NCI-H82 (cell line): ENCODE measurements at regions not wholly inside any gene's neighbourhood (a gene's known extent, or its start where the extent isn't known, plus 50 kb on each side); places are given as distances from the start of the nearest gene placed in this dataset.
A peak's percentile ranks its signal among the peaks of the same experiment; 100 is the strongest.
"Not testable (repeated sequence)": the region's sequence is repeated elsewhere in the genome, so short reads cannot be mapped to it uniquely, and the experiment has no call there.

ENCODE experiments used
- DNase-seq: peaks from one replicate; lab custom pipeline; 2025; lab: John Stamatoyannopoulos, UW

DNA sequence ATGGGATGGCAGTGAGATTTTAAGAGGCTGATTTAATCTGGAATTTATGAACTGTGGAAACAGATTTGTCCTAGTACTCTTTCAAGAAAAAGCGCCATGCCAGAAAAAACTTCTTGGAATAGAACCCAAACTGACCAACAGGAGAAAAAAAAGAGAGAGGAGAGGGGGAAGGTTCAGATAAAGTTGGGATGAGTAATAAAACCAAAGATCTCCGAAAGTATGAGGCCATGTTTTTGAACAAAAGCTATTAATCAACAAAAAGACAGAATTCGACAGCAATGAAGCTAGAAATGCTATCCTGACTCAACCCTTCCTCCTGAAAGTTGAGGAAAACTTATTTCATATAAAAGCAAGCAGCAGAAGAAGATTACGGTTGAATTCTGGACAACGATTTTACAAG, 135.5 kb downstream of the CEMIP2 start:
- DNase-seq: no peak

DNA sequence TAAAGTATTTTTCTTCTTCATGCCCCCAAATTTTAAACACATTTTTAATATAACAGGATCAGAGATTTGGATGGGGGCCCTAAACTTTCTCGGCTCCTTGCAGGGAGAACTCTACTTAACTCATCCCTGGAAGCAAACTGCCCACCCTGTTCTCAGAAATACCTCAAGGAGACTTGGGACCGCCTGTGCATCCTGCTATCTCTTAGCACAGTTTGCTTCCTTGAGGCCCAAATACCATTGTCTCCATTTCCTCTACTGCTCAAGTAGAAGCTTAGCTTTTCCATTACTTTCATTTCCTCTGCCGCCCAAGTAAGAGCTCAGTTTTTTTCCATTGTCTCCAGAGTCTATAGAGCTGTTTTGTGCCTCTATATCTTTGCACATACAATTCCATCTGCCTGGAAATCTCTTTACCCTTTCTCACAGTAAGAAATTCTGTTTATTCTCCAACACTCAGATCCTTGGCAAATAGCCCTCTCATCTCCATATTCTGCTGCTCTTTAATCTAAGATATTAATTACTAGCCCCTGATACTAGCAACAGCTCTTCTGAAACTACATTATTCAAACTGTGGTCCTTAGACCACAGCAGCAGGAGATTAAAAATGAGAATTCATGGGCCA, 137.8 kb downstream of the CEMIP2 start:
- no peak for DNase-seq

DNA sequence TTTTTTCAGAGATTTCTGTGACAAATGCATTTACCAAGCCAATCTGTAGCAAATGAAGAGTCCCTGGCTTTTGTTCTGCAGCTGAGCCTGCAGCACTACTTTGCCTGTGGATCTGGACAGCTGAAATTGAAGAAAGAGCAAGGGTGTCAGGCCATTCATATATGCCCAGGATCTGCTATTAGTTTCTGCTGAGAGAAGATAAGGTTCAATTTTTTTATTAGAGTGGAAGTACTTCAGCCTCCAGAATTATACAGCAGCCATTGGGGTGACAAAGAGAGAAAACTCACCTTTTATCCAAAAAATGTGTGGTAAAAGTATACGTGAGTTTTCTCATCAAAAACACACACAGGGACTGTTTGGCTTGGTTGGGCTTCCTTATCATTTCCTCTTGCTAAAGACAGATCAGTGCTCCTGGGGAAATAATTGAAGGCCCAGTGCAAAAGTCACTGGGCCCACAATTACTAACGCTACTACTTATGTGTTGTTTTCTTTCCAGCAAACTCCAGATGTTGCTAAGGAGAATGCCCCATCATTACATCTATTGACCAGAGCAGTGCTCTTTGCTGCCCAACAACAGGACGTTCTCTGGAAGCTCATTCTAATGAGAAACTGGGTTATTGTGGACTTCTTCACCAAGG, 138.6 kb downstream of the CEMIP2 start:
- DNase-seq: no peak

DNA sequence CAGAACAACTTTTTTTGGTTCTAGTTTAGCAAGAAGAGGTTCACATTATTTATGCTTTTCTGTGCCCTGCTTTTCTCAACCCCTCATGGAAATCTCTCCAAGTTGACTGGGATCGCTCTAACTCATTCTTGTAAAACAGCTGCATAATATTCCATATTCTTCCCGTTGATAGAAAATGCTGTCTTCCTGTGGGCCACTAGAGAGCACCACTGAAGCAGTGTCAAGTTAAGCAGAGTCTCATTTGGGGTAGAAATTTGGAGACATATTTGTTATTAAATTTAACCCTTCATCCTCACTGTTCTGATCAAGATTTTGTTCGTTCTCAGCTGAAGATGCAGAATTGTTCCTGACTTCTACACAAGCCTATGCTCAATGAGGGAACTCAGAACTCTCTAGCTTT, 140.1 kb downstream of the CEMIP2 start:
- DNase-seq: no peak

DNA sequence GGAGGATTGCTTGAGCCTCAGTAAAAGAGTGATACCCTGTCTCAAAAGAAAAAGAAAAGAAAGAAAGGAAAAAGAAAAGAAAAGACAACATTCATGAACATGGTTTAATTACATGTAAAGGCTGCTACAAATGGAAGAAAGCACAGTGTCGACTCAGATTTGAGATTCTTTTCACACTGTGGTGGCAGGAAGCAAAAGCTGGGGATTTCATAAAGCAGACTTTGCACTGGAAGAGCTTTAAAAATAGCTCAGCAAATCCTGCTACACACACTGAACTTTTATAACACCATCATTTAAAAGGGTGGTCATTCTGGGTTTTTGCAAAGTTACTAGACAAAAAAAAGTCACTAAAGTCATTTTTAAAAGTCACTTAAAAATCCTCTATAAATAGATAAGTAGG, 140.8 kb downstream of the CEMIP2 start:
- no peak for DNase-seq

DNA sequence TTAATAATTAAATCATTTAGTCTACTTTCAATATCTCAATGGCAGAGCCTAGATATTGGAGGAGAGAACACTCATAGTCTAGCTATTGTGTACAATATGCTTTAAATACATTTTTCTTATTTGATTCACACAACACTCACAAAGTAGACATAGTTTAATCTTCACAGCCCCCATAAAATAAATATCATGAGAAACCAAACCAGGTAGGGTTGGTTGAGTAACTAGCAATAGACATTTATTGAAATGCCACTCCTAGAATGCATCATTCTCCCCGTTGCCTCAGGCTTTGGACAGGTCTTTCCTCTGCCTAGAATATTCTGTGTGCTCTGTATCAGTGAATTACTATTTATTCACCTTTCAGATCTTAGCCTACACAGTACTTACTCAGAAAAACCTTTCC, 141.9 kb downstream of the CEMIP2 start:
- DNase-seq: no peak

DNA sequence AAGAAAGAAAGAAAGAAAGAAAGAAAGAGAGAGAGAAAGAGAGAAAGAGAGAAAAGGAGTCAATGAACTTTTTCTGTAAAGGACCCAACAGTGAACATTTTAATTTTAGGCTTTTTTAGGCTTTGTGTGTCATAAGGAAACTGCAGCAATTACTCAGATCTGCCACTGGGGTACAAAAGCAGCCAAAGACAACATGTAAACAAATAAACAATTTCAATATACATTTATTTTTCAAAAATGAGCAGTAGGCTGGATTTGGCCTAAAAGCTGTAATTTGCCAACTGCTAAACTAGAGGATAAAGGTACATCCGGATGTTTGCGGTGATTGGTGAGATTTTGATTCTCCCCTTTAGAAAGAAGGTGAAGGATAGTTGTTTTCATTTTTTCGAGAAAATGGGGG, 143.6 kb downstream of the CEMIP2 start:
- DNase-seq: no peak

DNA sequence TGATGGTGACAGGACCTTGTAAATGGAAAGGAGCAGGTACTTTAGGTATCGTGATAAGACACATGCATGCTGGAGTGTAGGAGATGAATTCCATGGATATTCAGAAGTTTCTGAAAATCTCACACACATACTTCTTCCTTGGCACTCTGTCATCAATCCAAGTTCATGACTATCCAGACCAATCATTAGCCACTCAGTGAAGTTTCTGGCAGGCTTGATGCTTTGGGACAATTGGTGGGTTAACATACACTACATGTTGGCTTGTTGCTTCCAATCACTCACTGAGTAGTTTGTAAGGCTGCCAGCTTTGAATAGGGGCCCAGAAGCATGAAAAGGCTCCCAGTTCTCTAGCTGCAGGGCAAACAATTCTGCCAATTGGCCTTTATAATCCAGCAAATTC, 147.6 kb downstream of the CEMIP2 start:
- DNase-seq: no peak

DNA sequence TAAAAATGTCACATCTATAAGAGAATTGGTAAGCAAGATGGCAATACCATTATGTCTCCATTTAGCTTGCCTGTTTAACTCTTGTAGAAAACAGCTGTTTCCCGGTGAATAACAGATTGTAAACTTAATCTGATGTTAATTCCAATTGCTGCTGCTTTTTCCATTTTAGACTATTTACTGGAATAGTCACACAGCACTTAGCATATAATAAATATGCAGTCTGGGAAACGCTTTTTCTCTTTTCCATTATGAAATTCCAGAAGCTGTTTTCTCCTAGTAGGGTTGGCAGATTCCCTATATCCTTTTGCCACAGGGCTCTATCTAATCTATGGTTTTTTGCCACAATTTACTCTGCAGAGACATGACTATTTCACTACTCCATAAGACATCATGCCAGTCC, 148.0 kb downstream of the CEMIP2 start:
- no peak for DNase-seq

DNA sequence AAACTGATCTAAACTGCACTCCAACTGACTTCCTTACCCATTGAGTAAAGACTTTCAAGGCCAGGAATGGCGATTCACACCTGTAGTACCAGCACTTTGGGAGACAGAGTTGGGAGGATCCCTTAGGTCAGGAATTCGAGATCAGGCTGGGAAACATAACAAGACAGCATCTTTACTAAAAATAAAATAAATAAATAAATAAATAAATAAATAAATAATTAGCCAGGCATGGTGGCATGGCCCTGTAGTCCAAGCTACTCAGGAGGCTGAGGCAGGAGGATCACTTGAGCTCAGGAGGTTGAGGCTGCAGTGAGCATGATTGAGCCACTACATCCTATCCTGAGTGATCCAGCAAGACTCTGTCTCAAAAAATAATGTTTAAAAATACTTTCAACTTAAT, 148.4 kb downstream of the CEMIP2 start:
- DNase-seq: no peak

DNA sequence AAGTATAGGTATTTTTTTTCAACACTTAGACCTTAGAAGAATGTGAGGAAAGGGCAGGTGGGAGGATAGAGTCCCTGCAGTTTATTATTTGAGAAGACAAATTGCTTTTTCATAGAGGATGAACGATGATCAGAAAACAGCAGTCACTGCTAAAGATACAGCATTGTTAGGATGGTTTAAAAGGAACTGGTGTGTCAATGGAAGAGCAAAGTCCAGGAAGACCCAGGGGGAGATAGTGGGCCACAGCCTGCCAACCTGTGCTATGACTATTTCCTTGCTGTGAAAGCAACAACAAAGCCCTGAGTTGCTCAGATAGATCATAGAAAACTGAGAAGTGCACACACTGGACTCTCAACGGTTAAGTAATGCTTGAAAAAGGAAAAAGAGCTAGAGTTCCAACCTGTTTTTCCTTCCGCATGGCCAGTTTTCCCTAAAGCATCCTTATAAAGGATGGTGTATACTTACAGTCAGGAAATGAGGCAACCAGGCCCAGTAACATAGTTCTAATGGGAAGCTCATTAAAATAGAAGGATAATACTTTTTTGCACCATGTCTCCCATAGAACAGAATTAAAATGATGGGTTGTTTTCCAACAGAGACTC, 153.8 kb downstream of the CEMIP2 start:
- no peak for DNase-seq

DNA sequence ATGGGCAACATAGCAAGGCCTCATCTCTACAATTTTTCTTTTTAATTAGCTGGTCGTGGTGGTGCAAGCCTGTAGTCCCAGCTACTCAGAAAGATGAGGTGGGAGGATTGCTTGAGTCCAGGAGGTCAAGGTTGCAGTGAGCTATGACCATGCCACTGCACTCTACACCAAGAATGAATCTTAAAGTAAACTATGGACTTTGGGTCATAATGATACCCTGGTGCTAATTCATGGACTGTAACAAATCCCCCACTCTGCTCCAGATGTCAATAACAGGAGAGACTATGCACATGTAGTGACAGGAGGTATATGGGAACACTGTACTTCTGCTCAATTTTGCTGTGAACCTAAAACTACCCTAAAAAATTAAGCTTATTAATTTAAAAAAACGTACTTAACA, 155.4 kb downstream of the CEMIP2 start:
- no peak for DNase-seq

DNA sequence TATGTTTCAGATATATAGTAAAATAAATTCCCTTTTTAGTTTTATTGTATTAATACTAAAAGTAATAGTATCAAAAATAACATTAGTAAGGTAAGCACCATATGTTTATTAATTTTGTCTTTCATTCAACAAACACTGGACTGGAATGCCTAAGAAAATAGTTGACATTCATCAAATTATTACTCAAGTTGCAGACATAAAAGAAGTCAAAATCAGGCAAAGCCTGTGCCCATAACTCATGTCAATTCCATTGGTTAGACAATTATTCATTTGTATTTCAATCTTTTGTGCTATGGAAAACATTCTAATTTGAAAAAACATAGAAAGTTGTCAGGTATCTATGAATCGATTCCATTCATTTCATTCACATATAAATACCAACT, 158.9 kb downstream of the CEMIP2 start:
- DNase-seq: no peak

DNA sequence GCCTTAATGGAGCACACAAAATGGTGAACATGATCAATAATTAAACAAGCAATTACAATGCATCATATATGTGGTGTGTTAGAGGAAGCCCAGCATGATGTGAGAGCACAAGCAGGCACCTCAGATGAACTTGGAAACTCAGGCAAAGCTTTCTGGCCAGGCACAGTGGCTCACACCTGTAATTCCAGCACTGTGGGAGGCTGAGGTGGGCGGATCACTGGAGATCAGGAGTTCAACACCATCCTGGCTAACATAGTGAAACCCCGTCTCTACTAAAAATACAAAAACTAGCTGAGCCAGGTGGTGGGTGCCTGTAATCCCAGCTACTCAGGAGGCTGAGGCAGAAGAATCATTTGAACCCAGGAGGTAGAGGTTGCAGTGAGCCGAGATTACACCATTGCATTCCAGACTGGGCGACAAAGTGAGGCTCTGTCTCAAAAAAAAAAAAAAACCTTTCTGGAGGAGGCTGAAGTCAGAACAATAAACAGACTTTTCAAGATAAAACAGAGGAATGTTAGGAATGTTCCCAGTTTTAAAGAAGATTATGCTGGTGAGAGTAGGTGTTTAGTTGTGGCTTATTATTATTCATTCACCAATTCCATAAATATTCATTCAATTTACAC, 159.4 kb downstream of the CEMIP2 start:
- DNase-seq: no peak

DNA sequence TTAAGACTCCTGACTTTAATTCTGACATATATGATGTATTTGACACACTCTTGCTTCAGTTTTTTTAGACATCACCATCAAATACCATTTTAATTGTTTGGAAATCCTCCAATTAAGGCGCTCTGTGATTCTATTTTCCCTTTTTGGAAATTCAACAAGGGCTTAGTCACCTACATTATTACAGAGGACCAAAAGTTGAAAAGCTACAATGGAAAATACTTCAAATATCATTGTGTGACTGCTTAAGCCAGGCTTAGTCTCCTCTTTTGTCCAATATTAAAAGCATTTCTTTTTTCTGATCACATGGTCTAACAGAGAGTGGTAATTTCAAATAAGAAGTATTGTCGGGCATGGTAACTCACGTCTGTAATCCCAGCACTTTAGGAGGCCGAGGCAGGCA, 160.3 kb downstream of the CEMIP2 start:
- DNase-seq: no peak

DNA sequence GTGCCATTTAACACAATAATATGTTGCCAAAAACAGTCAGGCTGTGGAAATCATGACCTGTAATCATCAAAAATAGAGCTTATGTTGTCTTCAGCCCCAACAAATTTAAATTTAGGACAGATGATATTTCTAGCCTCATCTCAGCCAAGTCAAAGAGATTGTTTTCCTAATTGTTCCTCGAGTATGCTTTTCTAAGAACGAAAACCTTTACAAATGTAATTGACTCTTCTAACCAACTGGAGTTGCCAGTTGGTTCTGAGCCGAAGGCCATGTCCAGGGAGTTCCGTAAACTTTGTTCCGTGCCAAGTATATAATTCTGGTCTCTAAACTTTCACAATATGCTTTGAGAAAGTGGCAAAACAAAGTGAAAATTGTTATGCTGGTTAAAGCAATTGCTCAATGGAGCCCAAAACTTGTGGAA, 160.8 kb downstream of the CEMIP2 start:
- no peak for DNase-seq

DNA sequence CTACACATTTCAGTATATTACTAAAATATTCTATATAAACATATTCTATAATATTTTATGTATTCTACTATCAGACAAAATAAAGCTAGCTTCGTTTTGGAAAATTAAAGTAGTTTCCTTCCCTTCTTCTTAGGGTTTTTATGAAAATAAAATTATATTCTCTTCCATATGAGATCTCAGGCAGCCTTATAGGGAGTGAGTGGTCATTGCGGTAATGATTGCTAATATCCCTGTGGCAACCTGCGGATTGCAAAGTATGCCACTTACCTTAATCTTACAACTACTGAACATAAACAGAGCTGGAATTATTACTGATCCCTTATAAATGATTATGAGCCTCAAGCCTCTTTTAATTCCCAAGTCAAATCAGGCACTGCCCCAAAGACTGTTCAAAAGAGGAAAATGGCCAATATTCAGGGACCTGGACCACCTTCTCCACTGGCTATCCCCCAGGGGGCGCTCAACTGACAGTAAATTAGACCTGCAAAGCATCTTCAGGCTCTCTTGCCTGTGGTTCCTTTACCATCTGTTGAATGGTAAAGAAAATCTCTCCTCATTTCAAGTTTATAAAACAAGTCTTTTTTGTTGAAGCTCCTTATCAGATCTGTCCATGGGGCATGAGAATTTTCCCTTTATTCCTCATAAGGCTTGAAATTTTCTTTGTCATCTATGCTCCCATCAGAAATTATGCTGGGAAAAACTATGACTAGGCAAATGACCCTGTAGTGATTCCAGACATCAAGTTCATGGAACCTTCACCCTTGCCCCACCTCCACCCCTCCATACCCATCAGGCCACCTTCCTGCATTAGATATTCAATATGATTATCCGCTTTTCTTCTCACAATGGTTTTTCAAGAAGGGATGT, 163.9 kb downstream of the CEMIP2 start:
- DNase-seq: peak; percentile 81

DNA sequence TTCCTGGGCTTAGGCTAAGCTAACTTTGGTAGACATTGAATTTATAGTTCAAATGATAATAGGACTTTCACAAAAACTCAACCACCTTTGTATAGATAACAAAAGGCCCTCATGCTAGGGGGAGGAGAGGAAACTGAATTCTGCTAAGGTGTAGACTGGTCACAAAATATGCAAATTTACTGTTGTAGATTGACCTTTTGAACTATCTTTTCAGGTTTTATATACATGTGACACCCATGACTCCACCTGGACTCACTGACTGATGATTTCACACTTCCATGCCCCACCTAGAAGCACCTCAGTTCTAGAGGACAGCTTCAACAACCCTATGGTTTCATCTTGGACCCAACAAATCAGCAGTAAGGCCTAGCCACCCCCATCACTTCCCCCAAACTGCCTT, 165.7 kb downstream of the CEMIP2 start:
- DNase-seq: no peak

DNA sequence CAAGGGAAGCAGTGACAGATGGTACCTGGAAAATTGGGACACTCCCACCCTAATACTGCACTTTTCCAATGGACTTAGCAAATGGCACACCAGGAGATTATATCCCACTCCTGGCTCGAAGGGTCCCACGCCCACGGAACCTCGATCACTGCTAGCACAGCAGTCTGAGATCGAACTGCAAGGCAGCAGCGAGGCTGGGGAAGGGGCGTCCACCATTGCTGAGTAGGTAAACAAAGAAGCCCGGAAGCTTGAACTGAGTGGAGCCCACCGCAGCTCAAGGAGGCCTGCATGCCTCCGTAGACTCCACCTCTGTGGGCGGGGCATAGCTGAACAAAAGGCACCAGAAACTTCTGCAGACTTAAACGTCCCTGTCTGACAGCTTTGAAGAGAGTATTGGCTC, 172.6 kb downstream of the CEMIP2 start:
- DNase-seq: not testable (repeated sequence)

DNA sequence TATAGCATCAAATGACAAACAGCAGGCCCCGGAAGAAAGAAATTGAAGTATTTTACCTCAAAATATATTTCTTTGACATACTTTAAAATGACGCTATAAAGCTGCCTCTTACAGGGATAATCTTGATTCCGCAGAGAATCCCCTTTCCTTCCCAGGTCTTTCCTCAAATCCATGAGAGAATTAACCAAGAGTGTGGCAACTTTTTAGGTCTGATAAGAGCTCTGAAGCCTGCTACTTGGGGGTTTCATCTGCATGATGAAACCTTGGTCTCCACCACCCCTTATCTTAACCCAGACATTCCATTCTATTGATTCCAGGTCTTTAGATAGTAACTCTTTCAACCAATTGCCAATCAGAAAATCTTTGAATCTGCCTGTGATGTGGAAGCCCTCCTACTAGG, 173.8 kb downstream of the CEMIP2 start:
- no peak for DNase-seq

DNA sequence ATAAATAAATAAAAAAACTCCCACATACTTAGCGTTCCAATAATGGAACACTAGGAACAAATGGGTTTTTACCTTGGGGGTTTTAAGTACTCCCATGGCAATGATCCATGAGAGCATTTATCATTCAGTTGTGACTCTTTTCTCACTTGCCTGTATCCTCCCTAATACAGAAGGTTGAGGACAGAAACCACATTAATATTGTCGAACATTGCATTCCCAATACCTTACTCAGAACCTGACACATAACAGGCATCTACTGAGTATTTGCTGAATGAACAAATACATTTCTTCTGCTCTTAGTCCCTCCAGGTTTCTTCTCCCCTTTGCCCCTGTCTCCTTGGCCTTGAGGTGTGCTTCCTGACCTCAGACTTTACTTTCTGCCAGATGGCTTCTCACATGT, 175.9 kb downstream of the CEMIP2 start:
- DNase-seq: no peak

DNA sequence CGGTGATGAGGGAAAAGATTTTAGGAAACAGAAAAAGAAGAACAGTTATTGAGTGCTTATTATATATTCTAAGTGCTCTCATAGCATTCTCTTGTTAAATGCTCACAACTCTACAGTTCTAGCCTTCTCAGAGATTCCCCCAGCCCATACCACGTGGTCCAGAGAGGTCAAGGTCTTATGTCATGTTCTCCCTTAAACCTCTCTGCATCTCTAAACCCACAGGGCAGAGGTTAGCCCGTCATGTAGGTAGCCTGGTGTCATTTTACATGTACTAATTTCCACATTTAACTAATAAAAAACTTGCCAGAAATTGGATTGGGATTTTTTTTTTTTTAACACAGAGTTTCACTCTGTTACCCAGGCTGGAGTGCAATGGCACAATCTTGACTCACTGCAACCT, 178.0 kb downstream of the CEMIP2 start:
- no peak for DNase-seq

DNA sequence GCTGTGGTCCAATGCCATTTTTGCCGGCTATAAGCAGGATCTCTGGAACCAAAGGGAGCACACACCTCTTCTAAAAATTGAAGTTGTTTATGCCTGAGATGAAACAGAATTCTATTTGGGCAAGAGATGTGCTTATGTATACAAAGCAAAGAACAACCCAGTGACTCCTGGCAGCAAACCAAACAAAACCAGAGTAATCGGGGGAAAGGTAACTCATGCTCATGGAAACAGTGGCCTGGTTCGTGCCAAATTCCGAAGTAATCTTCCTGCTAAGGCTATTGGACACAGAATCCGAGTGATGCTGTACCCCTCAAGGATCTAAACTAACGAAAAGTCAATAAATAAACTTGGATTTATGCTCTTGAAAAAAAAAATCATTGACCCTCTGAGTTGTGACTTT, 178.7 kb downstream of the CEMIP2 start:
- no peak for DNase-seq
